GM12878 (cell line): ENCODE measurements at regions not wholly inside any gene's neighbourhood (a gene's known extent, or its start where the extent isn't known, plus 50 kb on each side); places are given as distances from the start of the nearest gene placed in this dataset.

Experiments used
- ATAC-seq: fragments of 200-7000 bp; cut with Tn5 transposase; 3 replicates; pipeline ENCODE4 v1.9.1; 2020; ENCODE audit warnings: mild to moderate bottlenecking, moderate library complexity
- BruUV-seq: library from RNA; stranded (reverse); fragments of 400-500 nt; replicated peaks from 2 replicates; lab custom pipeline; 2021; lab: Mats Ljungman, UMichigan
- CTCF ChIA-PET: fragments of 300-600 bp; sonication (Branson Sonifier 250); formaldehyde crosslinking; extraction: SDS; loops from one replicate; lab custom pipeline; 2021; ENCODE audit warnings: inconsistent platforms; lab: Yijun Ruan, JAX
- POLR2A ChIA-PET: fragments of 350-600 bp; formaldehyde crosslinking; extraction: SDS; loops from one replicate; lab custom pipeline; 2021; ENCODE audit warnings: inconsistent platforms; lab: Charles Lee
- RAD21 ChIA-PET: fragments of 300-600 bp; sonication (Branson Sonifier 250); formaldehyde crosslinking; loops from one replicate; lab custom pipeline; 2023; ENCODE audit warnings: antibody characterized with exemption; ENCODE audit not compliant: unreplicated experiment; lab: Charles Lee
- SMC1A ChIA-PET: fragments of 300-600 bp; sonication (Branson Sonifier 250); formaldehyde crosslinking; loops from one replicate; lab custom pipeline; 2023; ENCODE audit not compliant: unreplicated experiment, uncharacterized antibody; lab: Charles Lee
- DNase-seq: peaks from one replicate; pipeline ENCODE4 v3.0.0-alpha.2; 2011; ENCODE audit warnings: low read depth, low spot score
- FAIRE-seq: peaks from 3 replicates; lab custom pipeline; 2011; peaks lifted over from hg19 to GRCh38; lab: Jason Lieb, UNC
- H2AFZ ChIP-seq: 2 replicates; pipeline ENCODE4 v1.6.0; 2011; ENCODE audit warnings: low read depth, low read length, control low read depth; ENCODE audit not compliant: control insufficient read depth
- H3K27ac ChIP-seq: 2 replicates; pipeline ENCODE4 v1.5.1; 2011; ENCODE audit warnings: control low read depth; ENCODE audit not compliant: control insufficient read depth, insufficient read depth
- H3K27me3 ChIP-seq, 2 experiments: replicated peaks in 1 of 2; 2 replicates each; pipeline versions ENCODE4 v1.6.0 to v1.6.1; 2011; ENCODE audit warnings: low read length in 1 of 2; ENCODE audit not compliant: control insufficient read depth in 2 of 2, insufficient read depth in 2 of 2
- H3K36me3 ChIP-seq, 2 experiments: 2 replicates each; pipeline ENCODE4 v1.5.1; 2011; ENCODE audit warnings: low read length in 1 of 2; ENCODE audit not compliant: control insufficient read depth in 2 of 2, insufficient read depth in 2 of 2
- H3K4me1 ChIP-seq: 2 replicates; pipeline ENCODE4 v1.6.1; 2011; ENCODE audit warnings: mild to moderate bottlenecking, low read length, moderate library complexity, mixed read lengths; ENCODE audit not compliant: control insufficient read depth, insufficient read depth
- H3K4me2 ChIP-seq: 2 replicates; pipeline ENCODE4 v1.6.0; 2011; ENCODE audit warnings: control low read depth; ENCODE audit not compliant: control insufficient read depth, insufficient read depth
- H3K4me3 ChIP-seq: fragments of 200-600 bp; sonication (generic); 2 replicates; pipeline ENCODE4 v1.5.1; 2016
- H3K79me2 ChIP-seq: 2 replicates; pipeline ENCODE4 v1.6.0; 2011; ENCODE audit warnings: low read length; ENCODE audit not compliant: control insufficient read depth, insufficient read depth
- H3K9ac ChIP-seq: 2 replicates; pipeline ENCODE4 v1.8.0; 2011; ENCODE audit warnings: low read length, control low read depth, mixed read lengths; ENCODE audit not compliant: control insufficient read depth, insufficient read depth
- H3K9me3 ChIP-seq: replicated peaks from 3 replicates; pipeline ENCODE4 v1.5.1; 2011; ENCODE audit warnings: mild to moderate bottlenecking, low read length; ENCODE audit not compliant: control insufficient read depth, insufficient read depth
- H4K20me1 ChIP-seq: 2 replicates; pipeline ENCODE4 v1.6.0; 2011; ENCODE audit not compliant: control insufficient read depth, insufficient read depth
- BCL11A ChIP-seq: IDR thresholded peaks from 2 replicates; pipeline ENCODE4 v1.6.1; 2011; ENCODE audit warnings: low read depth, low read length
- HDGF ChIP-seq: fragments of 450-650 bp; IDR thresholded peaks from 2 replicates; pipeline ENCODE4 v1.6.1; 2016; ENCODE audit warnings: antibody characterized with exemption
- LARP7 ChIP-seq: fragments of 450-650 bp; IDR thresholded peaks from 2 replicates; pipeline ENCODE4 v1.6.1; 2017; ENCODE audit warnings: mild to moderate bottlenecking
- MEF2B ChIP-seq: fragments of 450-650 bp; IDR thresholded peaks from 2 replicates; pipeline ENCODE4 v1.6.1; 2018; ENCODE audit warnings: mild to moderate bottlenecking, moderate library complexity; ENCODE audit not compliant: partially characterized antibody, poor library complexity, severe bottlenecking
- MLLT1 ChIP-seq: fragments of 450-650 bp; IDR thresholded peaks from 2 replicates; pipeline ENCODE4 v1.6.1; 2016; ENCODE audit warnings: mild to moderate bottlenecking
- MYC ChIP-seq: IDR thresholded peaks from 2 replicates; pipeline ENCODE4 v1.6.1; 2011; ENCODE audit warnings: mild to moderate bottlenecking, low read length, moderate library complexity, inconsistent platforms; ENCODE audit not compliant: insufficient read depth, insufficient replicate concordance, insufficient read length, severe bottlenecking
- NFYA ChIP-seq: IDR thresholded peaks from 2 replicates; pipeline ENCODE4 v1.6.1; 2011; ENCODE audit warnings: low read depth, mild to moderate bottlenecking, low read length, improper control_type of control experiment, borderline replicate concordance
- NR2C1 ChIP-seq: fragments of 450-650 bp; IDR thresholded peaks from 2 replicates; pipeline ENCODE4 v1.6.1; 2017; ENCODE audit warnings: antibody characterized with exemption, mild to moderate bottlenecking, moderate library complexity
- RAD51 ChIP-seq: fragments of 450-650 bp; IDR thresholded peaks from 2 replicates; pipeline ENCODE4 v1.6.1; 2016; ENCODE audit warnings: moderate library complexity, mild to moderate bottlenecking, inconsistent platforms
- REST ChIP-seq: IDR thresholded peaks from 2 replicates; pipeline ENCODE4 v1.6.1; 2012; ENCODE audit warnings: mild to moderate bottlenecking, low read depth, low read length
- SIN3A ChIP-seq: IDR thresholded peaks from 2 replicates; pipeline ENCODE4 v1.6.1; 2012; ENCODE audit warnings: low read depth, low read length, improper control_type of control experiment
- SREBF2 ChIP-seq: IDR thresholded peaks from 2 replicates; pipeline ENCODE4 v1.6.1; 2012; ENCODE audit warnings: mild to moderate bottlenecking, low read length
- USF1 ChIP-seq: IDR thresholded peaks from 2 replicates; pipeline ENCODE4 v1.6.1; 2011; ENCODE audit warnings: borderline replicate concordance, low read depth, mild to moderate bottlenecking, moderate library complexity, mixed read lengths, low read length; ENCODE audit not compliant: insufficient read depth; ENCODE audit errors: extremely low read length
- ZNF24 ChIP-seq: fragments of 450-650 bp; IDR thresholded peaks from 2 replicates; pipeline ENCODE4 v1.6.1; 2017; ENCODE audit warnings: antibody characterized with exemption, mild to moderate bottlenecking
- ZNF622 ChIP-seq: fragments of 450-650 bp; IDR thresholded peaks from 2 replicates; pipeline ENCODE4 v1.6.1; 2017; ENCODE audit warnings: mild to moderate bottlenecking, inconsistent platforms
- WGBS: methylation state at CpG from one replicate; pipeline ENCODE4 v1.1.6; 2016; ENCODE audit warnings: low lambda C conversion rate; ENCODE audit not compliant: insufficient replicate concordance, insufficient coverage; ENCODE audit errors: missing lambda C conversion rate; 5-methylcytosine and 5-hydroxymethylcytosine counted together
- in situ Hi-C: fragments of 300-500 bp; cut with MboI; formaldehyde crosslinking; loops from 9 replicates; pipeline ENCODE4 v1.14.3; 2018; ENCODE audit warnings: mixed read lengths
- intact Hi-C: fragments of 100-400 bp; cut with micrococcal nuclease; formaldehyde crosslinking; loops from one replicate; pipeline ENCODE4 v1.14.2; 2022; ENCODE audit not compliant: unreplicated experiment

- Histone ChIP-seq H3K4me2 (no peak overlapping the region), H3K27me3 (no peaks in the 10 kb centered on the region), H3K9me3 (no peaks in the 10 kb centered on the region), H4K20me1 (no peaks in the 10 kb centered on the region), H3K4me1 (no peaks in the 10 kb centered on the region), H3K79me2 (no peaks in the 10 kb centered on the region), H3K27ac (no peak overlapping the region)
- intact Hi-C loops, result no loop called here
- ChIA-PET RAD21 (no interaction called here), CTCF (no interaction called here), SMC1A (no interaction called here)
- WGBS, result 37% methylated on average over 3 of the region's 3 CpGs
- no peak for FAIRE-seq
- DNase-seq, result no peak
- no peak for TF ChIP-seq ZNF24
- TF ChIP-seq BCL11A, result no peak
- no peak for TF ChIP-seq MEF2B
- no peak for TF ChIP-seq LARP7
- TF ChIP-seq USF1, result no peak
- no peak for TF ChIP-seq NR2C1
- no peak for TF ChIP-seq MLLT1
- no peak for TF ChIP-seq ZNF622
- no peak for TF ChIP-seq REST
- no peak for TF ChIP-seq MYC
- no peak for TF ChIP-seq RAD51
- no peak for TF ChIP-seq NFYA
- no peak for TF ChIP-seq SREBF2
- TF ChIP-seq HDGF, result no peak
- no peak for TF ChIP-seq SIN3A
- TF ChIP-seq, all 136 proteins: peak for 0
- Histone ChIP-seq H3K36me3 (no peaks in the 10 kb centered on the region), H3K9ac (no peak overlapping the region), H3K4me3 (no peak overlapping the region), H2AFZ (no peak overlapping the region)
- no TSS peak for BruUV-seq
- in situ Hi-C loops, result no loop called here
- POLR2A ChIA-PET, result no interaction called here
- ATAC-seq, result no peak
Observed at GRCh38 chr4:32658019-32658418, 1937.8 kb downstream of the PCDH7 start.
